RWPE1 (cell line): ENCODE measurements at regions not wholly inside any gene's neighbourhood (a gene's known extent, or its start where the extent isn't known, plus 50 kb on each side); places are given as distances from the start of the nearest gene placed in this dataset.

Source experiments
- CTCF ChIA-PET: fragments of 350-600 bp; sonication (Branson Sonifier 250); formaldehyde crosslinking; extraction: SDS; loops from one replicate; lab custom pipeline; 2021; lab: Yijun Ruan, JAX
- POLR2A ChIA-PET: fragments of 400-600 bp; formaldehyde crosslinking; extraction: SDS; loops from one replicate; lab custom pipeline; 2020; ENCODE audit warnings: antibody characterized with exemption; ENCODE audit not compliant: low non-redundant PET; lab: Yijun Ruan, JAX
- DNase-seq: peaks from one replicate; pipeline ENCODE4 v3.0.0; 2012; ENCODE audit warnings: low spot score
- H3K27ac ChIP-seq: fragments of 450-650 bp; 2 replicates; pipeline ENCODE4 v1.5.1; 2017
- TF ChIP-seq, protein P1 (sequence below): fragments of 450-650 bp; conservative IDR thresholded peaks from 2 replicates; pipeline ENCODE4 v1.5.1; 2017; ENCODE audit warnings: low read depth, mild to moderate bottlenecking

GRCh38 chr3:34724916-34725499, 914.3 kb upstream of the ARPP21 start:
- TF ChIP-seq, protein P1, sequence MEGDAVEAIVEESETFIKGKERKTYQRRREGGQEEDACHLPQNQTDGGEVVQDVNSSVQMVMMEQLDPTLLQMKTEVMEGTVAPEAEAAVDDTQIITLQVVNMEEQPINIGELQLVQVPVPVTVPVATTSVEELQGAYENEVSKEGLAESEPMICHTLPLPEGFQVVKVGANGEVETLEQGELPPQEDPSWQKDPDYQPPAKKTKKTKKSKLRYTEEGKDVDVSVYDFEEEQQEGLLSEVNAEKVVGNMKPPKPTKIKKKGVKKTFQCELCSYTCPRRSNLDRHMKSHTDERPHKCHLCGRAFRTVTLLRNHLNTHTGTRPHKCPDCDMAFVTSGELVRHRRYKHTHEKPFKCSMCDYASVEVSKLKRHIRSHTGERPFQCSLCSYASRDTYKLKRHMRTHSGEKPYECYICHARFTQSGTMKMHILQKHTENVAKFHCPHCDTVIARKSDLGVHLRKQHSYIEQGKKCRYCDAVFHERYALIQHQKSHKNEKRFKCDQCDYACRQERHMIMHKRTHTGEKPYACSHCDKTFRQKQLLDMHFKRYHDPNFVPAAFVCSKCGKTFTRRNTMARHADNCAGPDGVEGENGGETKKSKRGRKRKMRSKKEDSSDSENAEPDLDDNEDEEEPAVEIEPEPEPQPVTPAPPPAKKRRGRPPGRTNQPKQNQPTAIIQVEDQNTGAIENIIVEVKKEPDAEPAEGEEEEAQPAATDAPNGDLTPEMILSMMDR, result no peak
- H3K27ac ChIP-seq, result no peak overlapping the region
- CTCF ChIA-PET, result no interaction called here
- no peak for DNase-seq
- POLR2A ChIA-PET, result no interaction called here

DNA sequence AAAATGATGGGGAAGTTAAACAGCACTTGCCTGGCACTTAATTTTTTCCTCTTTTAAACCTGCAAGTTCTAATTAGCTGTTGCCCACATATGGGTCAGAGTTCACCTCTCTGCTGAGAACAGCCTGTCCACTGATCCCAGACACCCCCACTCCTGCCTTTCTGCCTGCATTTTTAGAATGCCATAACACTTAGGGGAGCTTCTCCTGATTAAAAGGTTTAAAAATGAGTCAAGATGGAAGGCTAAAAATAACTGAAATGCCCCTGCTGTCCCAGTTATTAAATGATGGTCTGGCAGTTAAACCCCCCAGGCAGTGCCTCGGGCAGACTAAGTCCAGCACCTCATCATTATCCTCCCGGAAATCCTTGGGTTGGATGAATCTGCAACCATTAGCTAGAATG, 913.6 kb upstream of the ARPP21 start:
- CTCF ChIA-PET, result no interaction called here
- DNase-seq, result no peak
- H3K27ac ChIP-seq, result no peak overlapping the region
- POLR2A ChIA-PET, result no interaction called here
- TF ChIP-seq, protein P1, result no peak

DNA sequence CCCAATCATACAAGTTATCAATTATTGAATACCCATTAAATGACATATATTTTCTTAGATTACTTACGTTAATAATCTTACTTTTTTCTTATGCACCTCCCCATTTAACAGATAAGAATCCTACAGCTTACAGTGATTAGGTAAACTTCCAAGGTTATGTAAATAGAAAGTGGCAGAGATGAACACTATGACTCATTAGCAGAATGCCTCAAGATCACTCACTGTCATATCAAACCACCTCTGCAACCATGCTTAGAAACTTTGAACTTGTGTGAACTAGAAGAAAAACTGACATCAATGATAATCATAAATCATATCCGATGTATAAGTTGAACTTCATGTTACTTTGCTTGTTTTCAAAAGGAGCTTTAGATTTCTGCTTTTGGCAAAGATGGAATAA, 911.6 kb upstream of the ARPP21 start:
- no peak for DNase-seq
- no peak overlapping the region for H3K27ac ChIP-seq
- TF ChIP-seq, protein P1, result no peak
- CTCF ChIA-PET, result no interaction called here
- POLR2A ChIA-PET, result no interaction called here

- ChIA-PET CTCF (no interaction called here), POLR2A (no interaction called here)
- TF ChIP-seq, protein P1, result no peak
- no peak overlapping the region for H3K27ac ChIP-seq
- no peak for DNase-seq
Observed at GRCh38 chr3:34742151-34742550, 897.2 kb upstream of the ARPP21 start.

- DNase-seq, result no peak
- TF ChIP-seq, protein P1, result no peak
- ChIA-PET CTCF (no interaction called here), POLR2A (no interaction called here)
- H3K27ac ChIP-seq, result no peak overlapping the region
Observed at GRCh38 chr3:34758630-34759261, 880.6 kb upstream of the ARPP21 start.

GRCh38 chr3:34777386-34777785, 861.9 kb upstream of the ARPP21 start:
- ChIA-PET CTCF (no interaction called here), POLR2A (no interaction called here)
- no peak for DNase-seq
- TF ChIP-seq, protein P1, result no peak
- H3K27ac ChIP-seq, result no peak overlapping the region
